ENCODE measurements at regions not wholly inside any gene's neighbourhood (a gene's known extent, or its start where the extent isn't known, plus 50 kb on each side); places are given as distances from the start of the nearest gene placed in this dataset.
A peak's percentile ranks its signal among the peaks of the same experiment; 100 is the strongest.

- Mint-ChIP-seq H3K4me1 (no peaks in the 10 kb centered on the region), H3K27ac (no peak overlapping the region), H3K4me3 (no peak overlapping the region), H3K9me3 (peaks cover 1% of the 10 kb centered on the region), H3K36me3 (no peaks in the 10 kb centered on the region), H3K27me3 (no peaks in the 10 kb centered on the region)
- DNase-seq, result no peak
Measured at GRCh38 chr3:148255981-148256969, 441.4 kb upstream of the AGTR1 start.

- no peak for DNase-seq
- Mint-ChIP-seq H3K27me3 (no peaks in the 10 kb centered on the region), H3K4me3 (no peak overlapping the region), H3K36me3 (no peaks in the 10 kb centered on the region), H3K9me3 (peaks cover 3% of the 10 kb centered on the region), H3K4me1 (no peaks in the 10 kb centered on the region), H3K27ac (no peak overlapping the region)
Measured at GRCh38 chr3:148262980-148263379, 434.7 kb upstream of the AGTR1 start.

- Mint-ChIP-seq H3K4me1 (no peaks in the 10 kb centered on the region), H3K27ac (no peak overlapping the region), H3K27me3 (no peaks in the 10 kb centered on the region), H3K4me3 (no peak overlapping the region), H3K36me3 (no peaks in the 10 kb centered on the region), H3K9me3 (peaks cover 5% of the 10 kb centered on the region)
- DNase-seq, result no peak
Measured at GRCh38 chr3:148265841-148266240, 431.9 kb upstream of the AGTR1 start.

- no peaks in the 10 kb centered on the region for H3K4me1 Mint-ChIP-seq
- H3K36me3 Mint-ChIP-seq, result no peaks in the 10 kb centered on the region
- H3K27me3 Mint-ChIP-seq, result no peaks in the 10 kb centered on the region
- H3K27ac Mint-ChIP-seq, result no peak overlapping the region
- H3K9me3 Mint-ChIP-seq, result peaks cover 5% of the 10 kb centered on the region
- no peak overlapping the region for H3K4me3 Mint-ChIP-seq
- DNase-seq, result no peak
Measured at GRCh38 chr3:148266341-148266740, 431.4 kb upstream of the AGTR1 start.

GRCh38 chr3:148269816-148270215, 427.9 kb upstream of the AGTR1 start:
- H3K9me3 Mint-ChIP-seq, result peaks cover 5% of the 10 kb centered on the region
- H3K36me3 Mint-ChIP-seq, result no peaks in the 10 kb centered on the region
- no peak for DNase-seq
- H3K27ac Mint-ChIP-seq, result no peak overlapping the region
- H3K4me3 Mint-ChIP-seq, result no peak overlapping the region
- H3K4me1 Mint-ChIP-seq, result no peaks in the 10 kb centered on the region
- no peaks in the 10 kb centered on the region for H3K27me3 Mint-ChIP-seq

GRCh38 chr3:148280623-148281242, 417.0 kb upstream of the AGTR1 start:
- H3K27me3 Mint-ChIP-seq, result no peaks in the 10 kb centered on the region
- H3K4me3 Mint-ChIP-seq, result no peak overlapping the region
- H3K4me1 Mint-ChIP-seq, result no peaks in the 10 kb centered on the region
- DNase-seq, result no peak
- no peaks in the 10 kb centered on the region for H3K36me3 Mint-ChIP-seq
- no peak overlapping the region for H3K27ac Mint-ChIP-seq
- H3K9me3 Mint-ChIP-seq, result peaks cover 2% of the 10 kb centered on the region

GRCh38 chr3:148289159-148289558, 408.5 kb upstream of the AGTR1 start:
- DNase-seq, result no peak

GRCh38 chr3:148297013-148297412, 400.7 kb upstream of the AGTR1 start:
- no peak overlapping the region for H3K4me3 Mint-ChIP-seq
- H3K4me1 Mint-ChIP-seq, result peaks cover 5% of the 10 kb centered on the region
- no peak for DNase-seq
- no peaks in the 10 kb centered on the region for H3K27me3 Mint-ChIP-seq
- H3K36me3 Mint-ChIP-seq, result no peaks in the 10 kb centered on the region
- no peak overlapping the region for H3K27ac Mint-ChIP-seq
- H3K9me3 Mint-ChIP-seq, result no peaks in the 10 kb centered on the region

More at GRCh38 chr3:148289159-148289558, 408.5 kb upstream of the AGTR1 start:
- no peaks in the 10 kb centered on the region for H3K36me3 Mint-ChIP-seq
- no peak overlapping the region for H3K27ac Mint-ChIP-seq
- H3K4me3 Mint-ChIP-seq, result no peak overlapping the region
- H3K9me3 Mint-ChIP-seq, result no peaks in the 10 kb centered on the region
- H3K4me1 Mint-ChIP-seq, result no peaks in the 10 kb centered on the region
- no peaks in the 10 kb centered on the region for H3K27me3 Mint-ChIP-seq

GRCh38 chr3:148307443-148307843, 390.3 kb upstream of the AGTR1 start:
- no peak overlapping the region for H3K27ac Mint-ChIP-seq
- H3K27me3 Mint-ChIP-seq, result no peaks in the 10 kb centered on the region
- H3K4me1 Mint-ChIP-seq, result no peaks in the 10 kb centered on the region
- no peak overlapping the region for H3K4me3 Mint-ChIP-seq
- no peaks in the 10 kb centered on the region for H3K36me3 Mint-ChIP-seq
- H3K9me3 Mint-ChIP-seq, result no peaks in the 10 kb centered on the region
- no peak for DNase-seq

GRCh38 chr3:148309390-148310035, 388.2 kb upstream of the AGTR1 start:
- Mint-ChIP-seq H3K36me3 (no peaks in the 10 kb centered on the region), H3K4me3 (no peak overlapping the region), H3K27me3 (no peaks in the 10 kb centered on the region), H3K4me1 (no peaks in the 10 kb centered on the region), H3K27ac (no peak overlapping the region), H3K9me3 (no peaks in the 10 kb centered on the region)
- no peak for DNase-seq

GRCh38 chr3:148315756-148316155, 381.9 kb upstream of the AGTR1 start:
- Mint-ChIP-seq H3K27ac (no peak overlapping the region), H3K4me3 (no peak overlapping the region), H3K4me1 (no peaks in the 10 kb centered on the region), H3K27me3 (no peaks in the 10 kb centered on the region), H3K9me3 (no peaks in the 10 kb centered on the region), H3K36me3 (no peaks in the 10 kb centered on the region)
- no peak for DNase-seq

- no peak for DNase-seq
- H3K27me3 Mint-ChIP-seq, result no peaks in the 10 kb centered on the region
- H3K4me1 Mint-ChIP-seq, result no peaks in the 10 kb centered on the region
- no peak overlapping the region for H3K4me3 Mint-ChIP-seq
- no peaks in the 10 kb centered on the region for H3K9me3 Mint-ChIP-seq
- H3K36me3 Mint-ChIP-seq, result no peaks in the 10 kb centered on the region
- H3K27ac Mint-ChIP-seq, result no peak overlapping the region
Measured at GRCh38 chr3:148318240-148318639, 379.5 kb upstream of the AGTR1 start.

- no peak for DNase-seq
- Mint-ChIP-seq H3K9me3 (no peaks in the 10 kb centered on the region), H3K27ac (peak overlapping the region; percentile 16), H3K27me3 (no peaks in the 10 kb centered on the region), H3K36me3 (no peaks in the 10 kb centered on the region), H3K4me1 (no peaks in the 10 kb centered on the region), H3K4me3 (no peak overlapping the region)
Measured at GRCh38 chr3:148319161-148319915, 378.4 kb upstream of the AGTR1 start.

GRCh38 chr3:148319960-148320359, 377.7 kb upstream of the AGTR1 start:
- no peak overlapping the region for H3K27ac Mint-ChIP-seq
- H3K36me3 Mint-ChIP-seq, result no peaks in the 10 kb centered on the region
- DNase-seq, result no peak
- no peaks in the 10 kb centered on the region for H3K27me3 Mint-ChIP-seq
- no peaks in the 10 kb centered on the region for H3K9me3 Mint-ChIP-seq
- H3K4me3 Mint-ChIP-seq, result no peak overlapping the region
- H3K4me1 Mint-ChIP-seq, result no peaks in the 10 kb centered on the region

Measured in activated naive CD8-positive, alpha-beta T cell treated with anti-CD3 and anti-CD28 coated beads for 36 hours (primary cell).